ENCODE measurements at regions not wholly inside any gene's neighbourhood (a gene's known extent, or its start where the extent isn't known, plus 50 kb on each side); places are given as distances from the start of the nearest gene placed in this dataset.

DNA sequence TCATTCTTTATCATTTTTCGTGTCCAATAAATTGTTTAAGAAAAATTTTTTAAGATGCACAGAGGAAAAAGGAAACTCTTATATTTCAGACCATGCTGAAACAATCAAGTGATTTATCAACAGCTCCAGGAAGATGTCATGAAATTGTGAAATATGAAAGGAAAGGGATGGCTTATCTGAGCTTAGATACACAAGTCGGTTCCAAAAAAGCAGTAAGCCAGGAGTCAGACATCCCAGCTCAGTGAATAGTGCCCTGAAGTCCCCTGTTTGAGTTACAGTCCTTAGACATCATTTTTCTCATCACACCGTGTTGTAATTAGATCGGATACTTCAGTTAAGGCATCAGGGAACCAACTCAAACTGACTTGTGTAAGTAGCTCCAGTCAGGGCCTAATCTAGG lies 91.0 kb upstream of the SSTR4 start:
- no peak overlapping the region for H3K4me3 ChIP-seq (replicated peaks; ENCODE audit: low read depth, low read length)
- TF ChIP-seq, protein P1, sequence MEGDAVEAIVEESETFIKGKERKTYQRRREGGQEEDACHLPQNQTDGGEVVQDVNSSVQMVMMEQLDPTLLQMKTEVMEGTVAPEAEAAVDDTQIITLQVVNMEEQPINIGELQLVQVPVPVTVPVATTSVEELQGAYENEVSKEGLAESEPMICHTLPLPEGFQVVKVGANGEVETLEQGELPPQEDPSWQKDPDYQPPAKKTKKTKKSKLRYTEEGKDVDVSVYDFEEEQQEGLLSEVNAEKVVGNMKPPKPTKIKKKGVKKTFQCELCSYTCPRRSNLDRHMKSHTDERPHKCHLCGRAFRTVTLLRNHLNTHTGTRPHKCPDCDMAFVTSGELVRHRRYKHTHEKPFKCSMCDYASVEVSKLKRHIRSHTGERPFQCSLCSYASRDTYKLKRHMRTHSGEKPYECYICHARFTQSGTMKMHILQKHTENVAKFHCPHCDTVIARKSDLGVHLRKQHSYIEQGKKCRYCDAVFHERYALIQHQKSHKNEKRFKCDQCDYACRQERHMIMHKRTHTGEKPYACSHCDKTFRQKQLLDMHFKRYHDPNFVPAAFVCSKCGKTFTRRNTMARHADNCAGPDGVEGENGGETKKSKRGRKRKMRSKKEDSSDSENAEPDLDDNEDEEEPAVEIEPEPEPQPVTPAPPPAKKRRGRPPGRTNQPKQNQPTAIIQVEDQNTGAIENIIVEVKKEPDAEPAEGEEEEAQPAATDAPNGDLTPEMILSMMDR (IDR thresholded peaks at IDR 0.05; ENCODE audit: low read depth, low read length, missing control alignments): no peak
- DNase-seq (ENCODE audit: extremely low read depth, low read depth): no peak

DNA sequence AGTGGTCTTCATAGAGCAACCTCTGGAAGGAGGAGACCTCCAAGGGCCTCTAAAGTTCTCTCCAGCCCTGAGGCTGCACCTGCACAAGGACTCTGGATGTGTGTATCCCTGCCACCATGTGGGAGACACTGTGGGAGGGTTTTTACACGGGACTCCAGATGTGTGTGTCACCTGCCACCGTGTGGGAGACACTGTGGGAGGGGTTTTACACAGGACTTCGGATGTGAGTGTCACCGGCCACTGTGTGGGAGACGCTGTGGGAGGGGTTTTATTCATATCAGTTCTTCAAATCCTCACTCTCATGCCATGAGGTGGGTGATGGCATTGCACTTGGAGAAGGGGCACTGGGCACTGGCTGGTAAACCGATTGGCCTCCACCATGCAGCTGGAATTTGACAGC lies 90.2 kb upstream of the SSTR4 start:
- no peak for DNase-seq (ENCODE audit: extremely low read depth, low read depth)
- TF ChIP-seq, protein P1 (IDR thresholded peaks at IDR 0.05; ENCODE audit: low read depth, low read length, missing control alignments): no peak
- no peak overlapping the region for H3K4me3 ChIP-seq (replicated peaks; ENCODE audit: low read depth, low read length)

DNA sequence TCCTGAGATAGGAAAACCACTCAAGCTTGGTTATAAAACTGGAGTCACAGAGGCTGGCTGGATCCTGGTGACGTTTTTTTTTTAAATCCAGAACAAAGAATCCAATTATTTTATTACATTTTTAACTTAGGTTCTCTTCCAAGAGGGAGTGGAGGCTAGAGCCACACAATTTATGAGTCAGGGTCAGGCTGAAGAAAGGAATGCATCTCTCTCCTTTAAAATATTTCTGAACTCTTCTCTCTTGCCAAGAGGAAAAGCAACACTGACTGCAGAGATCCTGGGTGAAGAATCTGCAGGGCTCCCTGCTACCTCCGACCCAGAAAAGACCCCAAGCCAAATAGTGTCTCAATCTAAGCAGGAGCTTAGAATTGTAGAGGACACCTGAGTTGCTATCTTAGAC lies 88.5 kb upstream of the SSTR4 start:
- TF ChIP-seq, protein P1 (IDR thresholded peaks at IDR 0.05; ENCODE audit: low read depth, low read length, missing control alignments): no peak
- DNase-seq (ENCODE audit: extremely low read depth, low read depth): no peak
- H3K4me3 ChIP-seq (replicated peaks; ENCODE audit: low read depth, low read length): no peak overlapping the region

DNA sequence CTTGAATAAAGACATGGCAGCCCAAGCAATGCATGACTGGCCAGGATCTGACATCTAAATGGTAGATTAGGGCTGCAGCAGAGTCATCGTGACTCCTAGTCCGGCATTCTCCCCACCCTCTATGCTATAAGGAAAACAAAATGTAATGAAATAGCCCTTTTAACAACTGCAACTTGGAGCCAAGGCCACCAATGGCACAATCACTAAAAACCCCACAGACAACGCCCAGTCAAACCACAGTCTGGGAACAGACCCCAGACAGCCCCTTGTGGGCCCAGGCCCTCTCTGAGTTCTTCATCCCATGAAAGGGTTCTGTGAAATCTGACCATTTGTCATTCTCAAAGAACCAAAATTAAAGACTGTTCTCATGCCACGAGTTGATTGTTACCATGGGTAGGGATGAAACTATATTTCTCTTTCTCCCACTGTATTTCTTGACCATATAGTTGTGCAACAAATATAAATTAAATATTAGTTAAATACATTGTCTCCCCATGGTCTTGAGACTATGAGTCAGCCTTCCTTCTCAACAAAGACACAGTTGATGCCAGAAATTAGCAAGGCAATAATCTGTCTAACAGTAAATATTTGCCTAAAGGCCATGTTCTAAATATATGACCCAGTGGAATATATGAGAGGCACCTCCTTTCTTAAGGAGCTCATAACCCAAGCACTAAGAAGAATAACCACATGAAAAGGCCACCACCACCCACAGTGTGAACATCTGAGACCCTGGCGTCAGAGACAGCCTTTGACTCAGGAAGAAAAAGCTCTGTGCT lies 85.6 kb upstream of the SSTR4 start:
- DNase-seq (ENCODE audit: extremely low read depth, low read depth): no peak
- no peak overlapping the region for H3K4me3 ChIP-seq (replicated peaks; ENCODE audit: low read depth, low read length)
- TF ChIP-seq, protein P1 (IDR thresholded peaks at IDR 0.05; ENCODE audit: low read depth, low read length, missing control alignments): no peak

DNA sequence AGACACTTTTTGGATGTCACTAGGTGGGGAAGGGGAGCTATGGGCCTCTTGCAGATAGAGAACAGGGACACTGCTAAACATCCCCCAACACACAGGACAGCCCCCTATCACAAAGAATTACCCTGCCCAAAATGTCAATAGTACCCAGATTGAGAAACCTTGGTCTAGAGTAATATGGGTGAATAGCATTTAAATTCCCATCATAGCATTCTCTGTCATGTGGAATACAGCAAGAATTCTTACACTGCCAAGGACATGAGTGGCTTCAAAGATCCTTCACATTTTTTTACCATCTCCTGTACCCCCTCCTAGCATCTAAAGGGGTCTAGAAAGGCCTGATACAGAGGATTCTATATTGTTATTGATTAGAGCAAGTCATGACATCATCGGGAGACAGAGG lies 83.1 kb upstream of the SSTR4 start:
- TF ChIP-seq, protein P1 (IDR thresholded peaks at IDR 0.05; ENCODE audit: low read depth, low read length, missing control alignments): no peak
- no peak for DNase-seq (ENCODE audit: extremely low read depth, low read depth)
- H3K4me3 ChIP-seq (replicated peaks; ENCODE audit: low read depth, low read length): no peak overlapping the region

DNA sequence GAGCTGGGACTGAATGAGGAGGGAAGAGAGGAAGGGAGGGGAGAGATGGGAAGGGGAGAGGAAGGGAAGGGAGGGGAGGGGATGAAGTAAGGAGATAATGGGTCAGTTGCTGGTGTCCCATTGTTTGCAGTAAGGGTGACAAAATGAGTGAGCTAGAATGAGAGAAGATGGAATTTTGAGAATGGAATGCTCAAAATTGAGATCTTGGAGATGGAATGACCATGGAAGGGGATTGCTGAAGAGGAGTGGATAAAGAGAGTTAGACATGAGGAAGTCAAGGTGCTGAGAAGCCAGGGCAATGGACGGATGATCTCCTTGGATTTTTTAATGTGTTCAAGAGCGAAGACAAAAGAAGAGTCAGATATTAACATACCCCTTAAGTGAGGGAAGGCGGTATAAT lies 80.5 kb upstream of the SSTR4 start:
- DNase-seq (ENCODE audit: extremely low read depth, low read depth): no peak
- TF ChIP-seq, protein P1 (IDR thresholded peaks at IDR 0.05; ENCODE audit: low read depth, low read length, missing control alignments): no peak
- no peak overlapping the region for H3K4me3 ChIP-seq (replicated peaks; ENCODE audit: low read depth, low read length)

DNA sequence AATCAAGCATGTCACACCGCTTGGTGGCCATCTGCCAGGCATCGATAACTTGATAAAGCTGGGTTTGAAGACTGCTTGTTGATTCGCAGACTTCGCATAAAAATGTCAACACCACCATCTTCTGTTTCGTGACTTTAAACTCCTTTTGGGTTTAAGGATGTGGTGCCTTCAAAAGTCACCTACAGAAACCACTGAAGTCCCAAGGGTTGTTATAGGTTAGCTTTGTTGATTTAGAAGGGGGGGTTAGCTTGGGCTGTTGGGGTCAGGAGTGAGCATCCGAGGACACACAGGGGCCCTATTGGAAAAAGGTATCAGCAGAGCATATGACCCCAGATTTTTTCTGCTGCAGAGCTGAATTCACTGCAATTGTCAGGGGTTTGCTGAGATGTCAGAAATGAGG lies 76.7 kb upstream of the SSTR4 start:
- DNase-seq (ENCODE audit: extremely low read depth, low read depth): no peak
- H3K4me3 ChIP-seq (replicated peaks; ENCODE audit: low read depth, low read length): no peak overlapping the region
- TF ChIP-seq, protein P1 (IDR thresholded peaks at IDR 0.05; ENCODE audit: low read depth, low read length, missing control alignments): no peak

Data from HFF-Myc (cell line).